OCI-LY7 (cell line): ENCODE measurements at regions not wholly inside any gene's neighbourhood (a gene's known extent, or its start where the extent isn't known, plus 50 kb on each side); places are given as distances from the start of the nearest gene placed in this dataset.
"Not testable (repeated sequence)": the region's sequence is repeated elsewhere in the genome, so short reads cannot be mapped to it uniquely, and the experiment has no call there.

Experiments used
- EZH2phosphoT487 ChIP-seq: fragments of 200-600 bp; sonication (generic); IDR thresholded peaks from 2 replicates; pipeline ENCODE4 v1.6.1; 2018; ENCODE audit warnings: low read depth, borderline replicate concordance, mild to moderate bottlenecking, mixed run types, antibody characterized with exemption, low read length, moderate library complexity, mixed read lengths
- TF ChIP-seq, protein P1 (sequence below): fragments of 200-600 bp; sonication (generic); conservative IDR thresholded peaks from 2 replicates; pipeline ENCODE4 v1.5.1; 2014; ENCODE audit warnings: mild to moderate bottlenecking, antibody characterized with exemption, low read length, moderate library complexity, mixed read lengths

GRCh38 chr9:64020696-64021491 is 1264.1 kb downstream of the FOXD4L5 start:
- TF ChIP-seq, protein P1, sequence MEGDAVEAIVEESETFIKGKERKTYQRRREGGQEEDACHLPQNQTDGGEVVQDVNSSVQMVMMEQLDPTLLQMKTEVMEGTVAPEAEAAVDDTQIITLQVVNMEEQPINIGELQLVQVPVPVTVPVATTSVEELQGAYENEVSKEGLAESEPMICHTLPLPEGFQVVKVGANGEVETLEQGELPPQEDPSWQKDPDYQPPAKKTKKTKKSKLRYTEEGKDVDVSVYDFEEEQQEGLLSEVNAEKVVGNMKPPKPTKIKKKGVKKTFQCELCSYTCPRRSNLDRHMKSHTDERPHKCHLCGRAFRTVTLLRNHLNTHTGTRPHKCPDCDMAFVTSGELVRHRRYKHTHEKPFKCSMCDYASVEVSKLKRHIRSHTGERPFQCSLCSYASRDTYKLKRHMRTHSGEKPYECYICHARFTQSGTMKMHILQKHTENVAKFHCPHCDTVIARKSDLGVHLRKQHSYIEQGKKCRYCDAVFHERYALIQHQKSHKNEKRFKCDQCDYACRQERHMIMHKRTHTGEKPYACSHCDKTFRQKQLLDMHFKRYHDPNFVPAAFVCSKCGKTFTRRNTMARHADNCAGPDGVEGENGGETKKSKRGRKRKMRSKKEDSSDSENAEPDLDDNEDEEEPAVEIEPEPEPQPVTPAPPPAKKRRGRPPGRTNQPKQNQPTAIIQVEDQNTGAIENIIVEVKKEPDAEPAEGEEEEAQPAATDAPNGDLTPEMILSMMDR = not testable (repeated sequence)
- not testable (repeated sequence) for TF ChIP-seq EZH2phosphoT487
